HCT116 (cell line): ENCODE measurements at regions not wholly inside any gene's neighbourhood (a gene's known extent, or its start where the extent isn't known, plus 50 kb on each side); places are given as distances from the start of the nearest gene placed in this dataset.

ENCODE experiments used
- ATAC-seq: fragments of 200-7000 bp; cut with Tn5 transposase; 2 replicates; pipeline ENCODE4 v1.9.1; 2020; ENCODE audit warnings: mild to moderate bottlenecking, moderate library complexity
- BruUV-seq: library from RNA; stranded (reverse); fragments of 400-500 nt; replicated peaks from 2 replicates; lab custom pipeline; 2021; lab: Mats Ljungman, UMichigan
- CTCF ChIA-PET: fragments of 300-600 bp; sonication (Branson Sonifier 250); formaldehyde crosslinking; loops from one replicate; lab custom pipeline; 2021; ENCODE audit warnings: antibody characterized with exemption; lab: Charles Lee
- POLR2A ChIA-PET: fragments of 300-600, 350-600 bp; sonication (Branson Sonifier 250); formaldehyde crosslinking; loops from one replicate; lab custom pipeline; 2021; ENCODE audit warnings: antibody characterized with exemption; lab: Charles Lee
- RAD21 ChIA-PET, 2 experiments: fragments of 300-600 bp; sonication (Branson Sonifier 250); formaldehyde crosslinking; loops; one replicate each; lab custom pipeline; 2023; ENCODE audit warnings: low total read pairs in 2 of 2; ENCODE audit not compliant: uncharacterized antibody in 2 of 2, unreplicated experiment in 2 of 2, low non-redundant PET in 1 of 2; lab: Charles Lee
- DNase-seq: peaks from one replicate; pipeline ENCODE4 v3.0.0-alpha.2; 2010; ENCODE audit warnings: low read depth, low spot score
- H2AFZ ChIP-seq: fragments of 200-600 bp; shearing (Covaris generic), sonication (generic); 2 replicates; pipeline ENCODE4 v1.6.1; 2017; ENCODE audit warnings: low read depth, mixed run types, mixed read lengths, antibody characterized with exemption, low read length; ENCODE audit not compliant: poor library complexity, severe bottlenecking
- H3K27ac ChIP-seq: 2 replicates; pipeline ENCODE4 v1.5.1; 2012; ENCODE audit warnings: low read depth, low read length
- H3K27me3 ChIP-seq: fragments of 200-600 bp; sonication (generic); 2 replicates; pipeline ENCODE4 v1.6.1; 2016; ENCODE audit warnings: mixed run types, low read length, mixed read lengths; ENCODE audit not compliant: insufficient read depth
- H3K36me3 ChIP-seq, 2 experiments: fragments of 200-500 bp in 1 of 2; fragments of 200-600 bp in 1 of 2; sonication (Bioruptor generic) in 1 of 2; sonication (generic) in 1 of 2; 2 replicates each; pipeline versions ENCODE4 v1.5.1 to v1.6.1; 2014 to 2016; ENCODE audit warnings: low read length in 2 of 2, inconsistent platforms in 1 of 2, mixed read lengths in 1 of 2, mixed run types in 1 of 2; ENCODE audit not compliant: insufficient read depth in 2 of 2, control insufficient read depth in 1 of 2
- H3K4me1 ChIP-seq, 2 experiments: fragments of 200-600 bp in 1 of 2; sonication (generic) in 1 of 2; 2 replicates each; pipeline versions ENCODE4 v1.5.1 to v1.6.1; 2012 to 2017; ENCODE audit warnings: low read length in 2 of 2, inconsistent platforms in 1 of 2, mild to moderate bottlenecking in 1 of 2, mixed read lengths in 1 of 2, mixed run types in 1 of 2, moderate library complexity in 1 of 2; ENCODE audit not compliant: insufficient read depth in 2 of 2, control insufficient read depth in 1 of 2
- H3K4me2 ChIP-seq: fragments of 200-600 bp; sonication (generic); 2 replicates; pipeline ENCODE4 v1.6.1; 2017; ENCODE audit warnings: mixed run types, low read length, mixed read lengths
- H3K4me3 ChIP-seq, 2 experiments: fragments of 200-600 bp in 1 of 2; sonication (generic) in 1 of 2; replicated peaks in 1 of 2; 2 replicates each; pipeline ENCODE4 v1.5.1; 2011 to 2016; ENCODE audit warnings: low read length in 2 of 2, control low read depth in 1 of 2, low read depth in 1 of 2, mild to moderate bottlenecking in 1 of 2, mixed read lengths in 1 of 2, mixed run types in 1 of 2
- H3K79me2 ChIP-seq: fragments of 200-600 bp; sonication (generic); 2 replicates; pipeline ENCODE4 v1.6.1; 2017; ENCODE audit warnings: mild to moderate bottlenecking, mixed run types, low read length, moderate library complexity, mixed read lengths; ENCODE audit not compliant: insufficient read depth
- H3K9ac ChIP-seq: fragments of 200-600 bp; sonication (generic); 2 replicates; pipeline ENCODE4 v1.6.1; 2016; ENCODE audit warnings: low read length, mixed read lengths
- H3K9me2 ChIP-seq: fragments of 200-600 bp; sonication (generic), shearing (Covaris generic); 2 replicates; pipeline ENCODE4 v1.6.1; 2017; ENCODE audit warnings: mixed run types, mild to moderate bottlenecking, moderate library complexity; ENCODE audit not compliant: insufficient read depth
- H3K9me3 ChIP-seq, 2 experiments: fragments of 200-500 bp in 1 of 2; fragments of 200-600 bp in 1 of 2; sonication (Bioruptor generic) in 1 of 2; sonication (generic) in 1 of 2; 2 replicates each; pipeline ENCODE4 v1.6.1; 2014 to 2017; ENCODE audit warnings: low read length in 2 of 2, mixed read lengths in 2 of 2, inconsistent platforms in 1 of 2, low read depth in 1 of 2, mild to moderate bottlenecking in 1 of 2, mixed run types in 1 of 2, moderate library complexity in 1 of 2; ENCODE audit not compliant: control insufficient read depth in 1 of 2, insufficient read depth in 1 of 2
- H4K20me1 ChIP-seq: fragments of 200-600 bp; sonication (generic), shearing (Covaris generic); 2 replicates; pipeline ENCODE4 v1.6.1; 2017; ENCODE audit warnings: mixed run types, mild to moderate bottlenecking, moderate library complexity; ENCODE audit not compliant: insufficient read depth
- ELF1 ChIP-seq: IDR thresholded peaks from 2 replicates; pipeline ENCODE4 v1.6.1; 2012; ENCODE audit warnings: low read depth, borderline replicate concordance
- SIN3A ChIP-seq: IDR thresholded peaks from 2 replicates; pipeline ENCODE4 v1.6.1; 2012; ENCODE audit warnings: low read depth
- ZFX ChIP-seq: fragments of 450-650 bp; IDR thresholded peaks from 2 replicates; pipeline ENCODE4 v1.6.1; 2017
- intact Hi-C: fragments of 100-400 bp; cut with micrococcal nuclease; formaldehyde crosslinking; loops from 2 replicates; pipeline ENCODE4 v1.10.0; 2022
- TF ChIP-seq, protein P1 (sequence below), 3 experiments: fragments of 200-600 bp in 1 of 3; sonication (generic) in 1 of 3; IDR thresholded peaks in 2 of 3; conservative IDR thresholded peaks in 1 of 3; 2 replicates each; pipeline ENCODE4 v1.5.1; 2012 to 2017; ENCODE audit warnings: low read depth in 2 of 3, low read length in 2 of 3, antibody characterized with exemption in 1 of 3, borderline replicate concordance in 1 of 3, control low read depth in 1 of 3, mild to moderate bottlenecking in 1 of 3, mixed read lengths in 1 of 3, mixed run types in 1 of 3, moderate library complexity in 1 of 3; ENCODE audit not compliant: insufficient read depth in 1 of 3
- TF ChIP-seq, protein P2 (sequence below): IDR thresholded peaks from 2 replicates; pipeline ENCODE4 v1.6.1; 2012

DNA sequence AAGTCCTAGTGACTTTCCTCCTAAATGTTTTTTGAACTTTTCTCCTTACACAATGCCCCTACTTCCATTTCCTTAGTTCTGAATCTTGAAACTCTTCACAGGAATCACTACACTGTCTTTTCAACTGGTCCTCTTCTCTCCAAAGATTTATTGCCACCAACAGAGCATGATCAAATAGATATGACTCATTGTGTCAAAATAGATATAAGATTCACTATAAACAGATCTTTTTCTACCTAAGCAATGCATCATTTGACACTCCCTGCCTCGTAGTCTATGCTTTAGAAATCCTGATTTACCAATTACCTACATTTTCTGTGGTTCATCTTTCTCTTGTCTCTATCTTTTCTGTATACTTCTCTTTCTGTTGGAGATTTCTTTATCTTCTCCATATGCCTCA is 789.6 kb upstream of the SLIT2 start (continued):
- TF ChIP-seq, protein P1, sequence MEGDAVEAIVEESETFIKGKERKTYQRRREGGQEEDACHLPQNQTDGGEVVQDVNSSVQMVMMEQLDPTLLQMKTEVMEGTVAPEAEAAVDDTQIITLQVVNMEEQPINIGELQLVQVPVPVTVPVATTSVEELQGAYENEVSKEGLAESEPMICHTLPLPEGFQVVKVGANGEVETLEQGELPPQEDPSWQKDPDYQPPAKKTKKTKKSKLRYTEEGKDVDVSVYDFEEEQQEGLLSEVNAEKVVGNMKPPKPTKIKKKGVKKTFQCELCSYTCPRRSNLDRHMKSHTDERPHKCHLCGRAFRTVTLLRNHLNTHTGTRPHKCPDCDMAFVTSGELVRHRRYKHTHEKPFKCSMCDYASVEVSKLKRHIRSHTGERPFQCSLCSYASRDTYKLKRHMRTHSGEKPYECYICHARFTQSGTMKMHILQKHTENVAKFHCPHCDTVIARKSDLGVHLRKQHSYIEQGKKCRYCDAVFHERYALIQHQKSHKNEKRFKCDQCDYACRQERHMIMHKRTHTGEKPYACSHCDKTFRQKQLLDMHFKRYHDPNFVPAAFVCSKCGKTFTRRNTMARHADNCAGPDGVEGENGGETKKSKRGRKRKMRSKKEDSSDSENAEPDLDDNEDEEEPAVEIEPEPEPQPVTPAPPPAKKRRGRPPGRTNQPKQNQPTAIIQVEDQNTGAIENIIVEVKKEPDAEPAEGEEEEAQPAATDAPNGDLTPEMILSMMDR (IDR thresholded peaks at IDR 0.05 in 2 of 3, conservative IDR thresholded peaks at IDR 0.05 in 1 of 3; ENCODE audit: borderline replicate concordance in 1 of 3, insufficient read depth in 1 of 3, low read depth in 2 of 3, low read length in 2 of 3) = no peak
- TF ChIP-seq SIN3A (no peak), ELF1 (no peak), ZFX (no peak)

DNA sequence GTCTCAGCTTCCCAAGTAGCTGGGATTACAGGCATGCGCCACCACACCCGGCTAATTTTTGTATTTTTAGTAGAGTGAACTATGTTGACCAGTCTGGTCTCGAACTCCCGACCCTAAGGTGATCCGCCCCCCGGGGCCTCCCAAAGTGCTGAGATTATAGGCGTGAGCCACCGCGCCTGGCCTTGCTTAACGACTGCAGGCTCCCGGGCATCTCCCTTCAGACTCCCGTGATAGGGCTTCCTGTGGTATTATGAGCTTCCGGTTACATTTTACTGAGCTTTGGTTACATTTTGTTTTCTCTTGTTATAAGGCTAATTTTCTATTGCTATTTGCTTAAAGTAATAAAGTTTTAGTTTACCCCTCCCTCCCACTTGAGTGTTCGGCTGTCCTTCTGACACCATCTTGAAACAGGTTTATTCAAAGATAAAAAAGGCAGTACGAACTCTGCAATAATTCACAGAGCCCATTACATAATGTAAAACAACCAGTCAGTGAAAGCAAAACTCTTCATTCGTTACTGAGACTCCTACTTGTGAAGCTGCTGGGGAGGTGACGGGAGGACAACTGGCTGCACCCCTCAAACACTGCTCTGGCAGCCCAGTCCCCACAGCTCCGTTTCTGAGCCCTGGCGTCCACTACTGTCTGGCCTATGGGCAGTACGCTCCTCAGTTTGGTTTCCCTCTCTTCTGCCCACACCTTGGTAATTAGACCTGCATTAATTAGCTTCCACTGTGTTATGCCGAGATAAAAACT is 795.7 kb upstream of the SLIT2 start:
- peak; percentile 74 for ATAC-seq
- RAD21 ChIA-PET = no interaction called here

More for the DNA sequence above, 795.7 kb upstream of the SLIT2 start:
- intact Hi-C loops = loop anchor here (2.0 to 10.0 kb wide), 2 partner anchors 793 to 1239 kb away; no protein-coding TSS in a partner anchor
- Histone ChIP-seq H4K20me1 (no peaks in the 10 kb centered on the region), H3K27ac (peak overlapping the region; percentile 72), H3K9ac (peak overlapping the region; percentile 63), H3K36me3 (no peaks in the 10 kb centered on the region), H3K9me2 (no peaks in the 10 kb centered on the region), H3K9me3 (no peaks in the 10 kb centered on the region), H3K79me2 (peaks cover 12% of the 10 kb centered on the region), H3K4me3 (peak overlapping the region; percentile 69 to 83), H3K27me3 (no peaks in the 10 kb centered on the region), H3K4me2 (peak overlapping the region; percentile 86), H3K4me1 (0 out of 4 replicates have a peak, but pooled peaks cover 0 to 6% of the 10 kb centered on the region in 2 experiments), H2AFZ (peak overlapping the region; percentile 64)
- ChIA-PET CTCF (interaction anchor here (0.8 kb wide), 1 partner anchor 792 kb away, joined by 3 read pairs; no protein-coding TSS in a partner anchor), POLR2A (interaction anchor here (1.0 kb wide), 1 partner anchor 16 kb away, joined by 3 read pairs; no protein-coding TSS in a partner anchor)
- TF ChIP-seq ELF1 = no peak
- TF ChIP-seq, protein P2, sequence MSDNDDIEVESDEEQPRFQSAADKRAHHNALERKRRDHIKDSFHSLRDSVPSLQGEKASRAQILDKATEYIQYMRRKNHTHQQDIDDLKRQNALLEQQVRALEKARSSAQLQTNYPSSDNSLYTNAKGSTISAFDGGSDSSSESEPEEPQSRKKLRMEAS = 0 out of 2 replicates have a peak, but pooled peaks have one; percentile 7
- BruUV-seq = TSS peak; percentile 66
- peak; percentile 24 for DNase-seq
